SU-DHL-6 (cell line): ENCODE measurements at regions not wholly inside any gene's neighbourhood (a gene's known extent, or its start where the extent isn't known, plus 50 kb on each side); places are given as distances from the start of the nearest gene placed in this dataset.

Experiments used
- EZH2phosphoT487 ChIP-seq: fragments of 200-600 bp; sonication (generic), shearing (Covaris generic); conservative IDR thresholded peaks from 2 replicates; pipeline ENCODE4 v1.6.1; 2018; ENCODE audit warnings: mild to moderate bottlenecking, antibody characterized with exemption, low read length, moderate library complexity, mixed read lengths
- TF ChIP-seq, protein P1 (sequence below): fragments of 200-600 bp; sonication (generic); IDR thresholded peaks from one replicate; pipeline ENCODE4 v1.5.1; 2017; ENCODE audit warnings: antibody characterized with exemption, mild to moderate bottlenecking, low read length, moderate library complexity; ENCODE audit not compliant: insufficient read depth, poor library complexity, severe bottlenecking

GRCh38 chr15:31197497-31198414 is 96.2 kb upstream of the TRPM1 start:
- TF ChIP-seq, protein P1, sequence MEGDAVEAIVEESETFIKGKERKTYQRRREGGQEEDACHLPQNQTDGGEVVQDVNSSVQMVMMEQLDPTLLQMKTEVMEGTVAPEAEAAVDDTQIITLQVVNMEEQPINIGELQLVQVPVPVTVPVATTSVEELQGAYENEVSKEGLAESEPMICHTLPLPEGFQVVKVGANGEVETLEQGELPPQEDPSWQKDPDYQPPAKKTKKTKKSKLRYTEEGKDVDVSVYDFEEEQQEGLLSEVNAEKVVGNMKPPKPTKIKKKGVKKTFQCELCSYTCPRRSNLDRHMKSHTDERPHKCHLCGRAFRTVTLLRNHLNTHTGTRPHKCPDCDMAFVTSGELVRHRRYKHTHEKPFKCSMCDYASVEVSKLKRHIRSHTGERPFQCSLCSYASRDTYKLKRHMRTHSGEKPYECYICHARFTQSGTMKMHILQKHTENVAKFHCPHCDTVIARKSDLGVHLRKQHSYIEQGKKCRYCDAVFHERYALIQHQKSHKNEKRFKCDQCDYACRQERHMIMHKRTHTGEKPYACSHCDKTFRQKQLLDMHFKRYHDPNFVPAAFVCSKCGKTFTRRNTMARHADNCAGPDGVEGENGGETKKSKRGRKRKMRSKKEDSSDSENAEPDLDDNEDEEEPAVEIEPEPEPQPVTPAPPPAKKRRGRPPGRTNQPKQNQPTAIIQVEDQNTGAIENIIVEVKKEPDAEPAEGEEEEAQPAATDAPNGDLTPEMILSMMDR, result peak; percentile 41
- TF ChIP-seq EZH2phosphoT487, result no peak
